Effector memory CD4-positive, alpha-beta T cell (primary cell): ENCODE measurements at regions not wholly inside any gene's neighbourhood (a gene's known extent, or its start where the extent isn't known, plus 50 kb on each side); places are given as distances from the start of the nearest gene placed in this dataset.

ENCODE experiments used
- DNase-seq, 3 donors: peaks; one replicate each; pipeline ENCODE4 v3.0.0-alpha.2; 2020
- H3K27ac ChIP-seq: 2 replicates; pipeline ENCODE4 v1.7.0; 2013; ENCODE audit warnings: mild to moderate bottlenecking, low read length, moderate library complexity; ENCODE audit not compliant: insufficient read depth, poor library complexity, severe bottlenecking
- H3K27me3 ChIP-seq: replicated peaks from 2 replicates; pipeline ENCODE4 v1.7.0; 2013; ENCODE audit warnings: mild to moderate bottlenecking, low read length; ENCODE audit not compliant: insufficient read depth, control insufficient read depth, poor library complexity, severe bottlenecking
- H3K36me3 ChIP-seq: 2 replicates; pipeline ENCODE4 v1.7.0; 2013; ENCODE audit warnings: mild to moderate bottlenecking, low read length, moderate library complexity; ENCODE audit not compliant: control insufficient read depth, insufficient read depth
- H3K4me1 ChIP-seq: 2 replicates; pipeline ENCODE4 v1.7.0; 2013; ENCODE audit warnings: low read length, mild to moderate bottlenecking; ENCODE audit not compliant: control insufficient read depth, insufficient read depth, poor library complexity, severe bottlenecking
- H3K4me3 ChIP-seq: 2 replicates; pipeline ENCODE4 v1.7.0; 2013; ENCODE audit warnings: low read length, low read depth, mild to moderate bottlenecking; ENCODE audit not compliant: insufficient read depth, poor library complexity, severe bottlenecking
- H3K9me3 ChIP-seq: 2 replicates; pipeline ENCODE4 v1.7.0; 2013; ENCODE audit warnings: mild to moderate bottlenecking, low read length, moderate library complexity; ENCODE audit not compliant: control insufficient read depth

DNA sequence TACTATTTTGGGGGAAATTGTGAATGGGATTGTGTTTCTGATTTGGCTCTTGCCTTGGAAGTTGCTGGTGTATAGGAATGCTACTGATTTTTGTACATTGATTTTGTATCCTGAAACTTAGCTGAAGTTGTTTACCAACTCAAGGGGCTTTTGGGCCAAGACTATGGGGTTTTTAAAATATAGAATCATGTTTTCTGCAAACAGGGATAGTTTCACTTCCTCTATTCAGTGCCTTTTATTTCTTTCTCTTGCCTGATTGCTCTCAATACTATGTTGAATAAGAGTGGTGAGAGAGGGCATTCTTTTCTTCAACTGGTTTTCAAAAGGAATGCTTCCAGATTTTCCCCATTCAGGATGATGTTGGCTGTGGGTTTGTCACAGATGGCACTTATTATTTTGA lies 1383.8 kb upstream of the ACVR2A start:
- no peak overlapping the region for H3K4me3 ChIP-seq
- no peaks in the 10 kb centered on the region for H3K9me3 ChIP-seq
- no peak for DNase-seq
- H3K4me1 ChIP-seq: no peaks in the 10 kb centered on the region
- no peaks in the 10 kb centered on the region for H3K27me3 ChIP-seq
- no peak overlapping the region for H3K27ac ChIP-seq
- H3K36me3 ChIP-seq: no peaks in the 10 kb centered on the region

DNA sequence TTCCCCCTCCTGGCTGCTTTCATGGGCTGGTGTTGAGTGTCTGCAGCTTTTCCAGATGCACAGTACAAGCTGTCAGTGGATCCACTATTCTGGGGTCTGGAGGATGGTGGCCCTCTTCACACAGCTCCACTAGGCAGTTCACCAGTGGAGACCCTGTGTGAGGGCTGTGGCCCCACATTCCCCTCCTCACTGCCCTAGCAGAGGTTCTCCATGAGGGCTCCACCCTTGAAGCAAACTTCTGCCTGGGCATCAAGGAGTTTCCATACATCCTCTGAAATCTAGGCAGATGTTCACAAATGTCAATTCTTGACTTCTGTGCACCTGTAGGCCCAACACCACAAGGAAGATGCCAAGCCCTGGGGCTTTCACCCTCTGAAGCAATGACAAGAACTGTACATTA lies 1386.2 kb upstream of the ACVR2A start:
- H3K4me3 ChIP-seq: no peak overlapping the region

DNA sequence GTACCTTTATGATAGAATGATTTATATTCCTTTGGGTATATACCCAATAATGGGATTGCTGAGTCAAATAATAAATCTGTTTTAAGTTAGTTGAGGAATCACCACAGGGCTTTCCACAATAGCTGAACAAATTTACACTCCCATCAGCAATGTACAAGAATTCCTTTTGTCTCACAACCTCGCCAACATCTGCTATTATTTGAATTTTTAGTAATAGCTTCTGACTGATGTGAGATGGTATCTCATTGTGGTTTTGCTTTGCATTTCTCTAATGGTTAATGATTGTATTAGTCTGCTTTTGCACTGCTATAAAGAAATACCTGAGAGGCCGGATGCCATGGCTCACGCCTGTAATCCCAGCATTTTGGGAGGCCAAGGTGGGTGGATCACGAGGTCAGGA lies 1387.6 kb upstream of the ACVR2A start:
- H3K4me1 ChIP-seq: no peaks in the 10 kb centered on the region
- H3K36me3 ChIP-seq: no peaks in the 10 kb centered on the region
- DNase-seq: no peak
- H3K4me3 ChIP-seq: no peak overlapping the region
- no peaks in the 10 kb centered on the region for H3K27me3 ChIP-seq
- no peak overlapping the region for H3K27ac ChIP-seq
- H3K9me3 ChIP-seq: no peaks in the 10 kb centered on the region

More for the DNA sequence above, 1386.2 kb upstream of the ACVR2A start:
- H3K36me3 ChIP-seq: no peaks in the 10 kb centered on the region
- no peaks in the 10 kb centered on the region for H3K9me3 ChIP-seq
- no peaks in the 10 kb centered on the region for H3K4me1 ChIP-seq
- DNase-seq: no peak
- no peak overlapping the region for H3K27ac ChIP-seq
- no peaks in the 10 kb centered on the region for H3K27me3 ChIP-seq

DNA sequence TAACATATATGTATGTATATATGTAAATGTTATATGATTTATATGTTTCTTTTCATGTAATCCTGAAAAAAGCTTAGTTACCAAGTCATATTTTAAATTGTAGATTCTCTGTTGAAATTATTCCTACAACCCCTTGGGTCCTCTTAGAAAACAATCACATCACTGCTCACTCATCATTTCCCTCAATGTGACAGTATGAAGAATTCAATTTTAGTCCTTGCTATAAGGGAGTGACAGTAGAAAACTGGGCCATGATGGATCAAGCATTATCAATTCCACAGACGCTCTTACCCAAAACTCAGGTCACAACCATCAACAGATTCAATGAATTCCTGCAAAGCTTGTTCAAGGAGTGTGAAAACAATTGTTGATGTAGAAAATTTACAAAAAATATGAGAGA lies 1389.5 kb upstream of the ACVR2A start:
- Histone ChIP-seq H3K4me1 (no peaks in the 10 kb centered on the region), H3K27me3 (no peaks in the 10 kb centered on the region), H3K27ac (no peak overlapping the region), H3K4me3 (no peak overlapping the region), H3K9me3 (no peaks in the 10 kb centered on the region), H3K36me3 (no peaks in the 10 kb centered on the region)
- DNase-seq: no peak

DNA sequence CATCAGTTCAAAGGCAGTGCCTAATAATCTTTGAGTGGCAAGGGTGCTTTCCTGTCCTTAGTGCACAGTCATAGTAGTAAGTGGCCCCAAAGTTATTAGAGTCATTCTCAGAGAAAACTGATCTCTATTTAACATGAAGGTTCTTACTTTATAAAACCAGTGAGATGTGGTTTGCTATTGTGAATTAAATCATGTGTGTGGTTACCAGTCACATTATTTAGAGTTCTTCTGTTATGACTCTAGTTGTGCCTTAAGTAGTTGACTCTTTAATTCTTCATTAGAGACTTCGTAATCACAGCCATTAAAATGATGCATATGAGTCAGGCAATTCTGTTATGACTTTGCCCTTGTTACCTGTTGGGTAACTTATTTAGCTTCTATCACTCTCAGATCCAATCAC lies 1392.9 kb upstream of the ACVR2A start:
- no peaks in the 10 kb centered on the region for H3K36me3 ChIP-seq
- no peaks in the 10 kb centered on the region for H3K27me3 ChIP-seq
- no peak for DNase-seq
- H3K4me1 ChIP-seq: no peaks in the 10 kb centered on the region
- no peak overlapping the region for H3K4me3 ChIP-seq
- no peaks in the 10 kb centered on the region for H3K9me3 ChIP-seq
- H3K27ac ChIP-seq: no peak overlapping the region

DNA sequence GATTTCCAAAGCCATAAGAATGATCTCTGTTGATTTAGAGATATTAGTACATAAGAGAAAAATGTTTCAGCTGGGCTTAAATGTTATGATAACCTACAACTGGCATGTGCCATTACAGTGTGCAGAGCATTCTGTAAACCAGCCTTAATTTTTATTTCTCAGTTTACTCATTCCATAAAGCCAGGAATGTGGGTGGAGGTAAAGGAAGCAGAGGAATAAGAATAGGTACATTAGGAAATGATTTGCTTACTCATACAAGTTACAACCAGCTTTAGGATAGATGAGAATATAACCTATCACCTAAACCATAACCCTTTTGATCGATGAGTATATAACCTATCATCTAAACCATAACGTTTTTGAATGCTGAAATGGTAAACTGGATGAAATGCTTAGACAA lies 1394.7 kb upstream of the ACVR2A start:
- Histone ChIP-seq H3K27me3 (no peaks in the 10 kb centered on the region), H3K36me3 (no peaks in the 10 kb centered on the region), H3K4me1 (no peaks in the 10 kb centered on the region), H3K27ac (no peak overlapping the region), H3K4me3 (no peak overlapping the region), H3K9me3 (no peaks in the 10 kb centered on the region)
- DNase-seq: no peak

DNA sequence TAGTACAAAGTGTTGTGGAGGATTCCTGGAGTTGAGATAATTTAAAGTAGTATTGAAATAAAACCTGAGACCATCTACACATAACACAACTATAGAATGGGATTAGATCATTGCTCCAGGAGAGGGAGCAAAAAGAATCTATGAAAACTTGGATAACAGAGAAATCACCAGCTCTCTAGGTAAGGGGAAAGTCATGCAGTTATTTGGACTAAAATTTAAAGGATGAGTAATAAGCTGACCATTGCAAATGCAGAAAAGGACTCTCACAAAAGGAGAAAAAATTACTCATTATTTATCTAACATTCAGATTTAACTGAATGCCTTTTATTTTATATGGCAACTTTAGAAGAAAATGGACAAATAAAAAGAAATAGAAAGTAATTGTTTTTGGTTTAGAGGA lies 1399.8 kb upstream of the ACVR2A start:
- H3K27me3 ChIP-seq: no peaks in the 10 kb centered on the region
- H3K9me3 ChIP-seq: no peaks in the 10 kb centered on the region
- no peak overlapping the region for H3K27ac ChIP-seq
- no peaks in the 10 kb centered on the region for H3K4me1 ChIP-seq
- H3K36me3 ChIP-seq: no peaks in the 10 kb centered on the region
- DNase-seq: no peak
- no peak overlapping the region for H3K4me3 ChIP-seq

DNA sequence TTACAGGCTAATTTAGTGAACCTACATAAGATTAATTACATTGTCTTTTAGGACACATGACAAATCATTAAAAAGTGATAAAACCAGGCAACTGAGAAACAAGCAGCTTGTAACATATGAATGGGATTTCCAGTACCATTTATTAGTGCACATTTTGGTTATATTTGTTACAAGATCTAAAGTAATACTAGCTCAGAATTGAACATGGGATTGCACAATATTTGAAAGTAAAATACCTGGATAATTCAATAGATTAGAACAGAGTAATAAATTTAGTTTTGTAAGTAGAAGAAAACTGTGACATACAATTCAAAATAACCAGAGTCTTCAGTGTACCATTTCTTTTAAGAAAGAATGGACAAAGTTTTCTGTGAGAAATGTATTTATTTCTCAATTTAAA lies 1400.7 kb upstream of the ACVR2A start:
- Histone ChIP-seq H3K9me3 (no peaks in the 10 kb centered on the region), H3K27ac (no peak overlapping the region), H3K4me1 (no peaks in the 10 kb centered on the region), H3K36me3 (no peaks in the 10 kb centered on the region), H3K4me3 (no peak overlapping the region), H3K27me3 (no peaks in the 10 kb centered on the region)
- no peak for DNase-seq

DNA sequence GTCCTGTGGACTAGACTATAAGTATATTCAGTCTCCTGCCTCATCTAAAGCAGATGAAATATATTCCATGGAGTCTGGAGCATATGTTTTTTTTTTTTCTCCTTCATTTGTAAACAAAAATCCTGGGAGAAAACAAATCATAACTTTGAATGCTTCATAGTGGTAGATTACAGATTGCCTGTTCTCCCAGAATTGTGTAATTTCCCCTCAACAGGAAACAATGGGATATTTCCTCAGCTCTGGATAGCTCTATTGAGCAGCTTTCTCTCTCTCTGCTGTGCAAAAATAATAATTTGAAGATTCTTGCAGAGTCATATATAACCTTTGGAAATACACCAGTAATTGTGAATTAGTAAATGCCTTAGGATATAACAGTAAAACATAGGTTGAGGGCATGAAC lies 1406.6 kb upstream of the ACVR2A start:
- Histone ChIP-seq H3K27ac (no peak overlapping the region), H3K9me3 (no peaks in the 10 kb centered on the region), H3K4me3 (no peak overlapping the region), H3K36me3 (no peaks in the 10 kb centered on the region), H3K4me1 (no peaks in the 10 kb centered on the region), H3K27me3 (no peaks in the 10 kb centered on the region)
- DNase-seq: no peak

DNA sequence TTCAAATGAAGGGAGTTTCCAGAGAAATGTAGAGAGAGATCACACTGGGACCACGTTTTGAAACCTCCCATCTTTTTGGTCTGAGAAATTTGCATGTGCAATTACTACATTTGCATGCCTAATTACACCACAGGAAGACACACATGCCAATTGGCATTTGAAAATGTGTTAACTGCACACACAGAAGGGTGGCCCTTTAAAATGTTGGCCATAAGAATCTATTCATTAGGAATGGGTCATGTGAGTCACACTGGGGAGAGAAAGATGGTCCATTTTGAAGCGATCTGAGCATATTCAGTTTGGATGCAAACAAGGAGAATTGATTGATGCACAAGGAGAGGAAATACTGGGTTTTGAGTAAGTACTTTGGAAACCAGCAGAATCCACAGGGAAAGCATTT lies 1407.1 kb upstream of the ACVR2A start:
- no peak for DNase-seq
- Histone ChIP-seq H3K9me3 (no peaks in the 10 kb centered on the region), H3K4me1 (no peaks in the 10 kb centered on the region), H3K27me3 (no peaks in the 10 kb centered on the region), H3K4me3 (no peak overlapping the region), H3K27ac (no peak overlapping the region), H3K36me3 (no peaks in the 10 kb centered on the region)
